LNCAP (cell line): ENCODE measurements at regions not wholly inside any gene's neighbourhood (a gene's known extent, or its start where the extent isn't known, plus 50 kb on each side); places are given as distances from the start of the nearest gene placed in this dataset.

ENCODE experiments used
- CTCF ChIP-seq: fragments of 450-650 bp; IDR thresholded peaks from 2 replicates; pipeline ENCODE4 v1.5.1; 2017; ENCODE audit warnings: mild to moderate bottlenecking

- no peak for TF ChIP-seq CTCF
These were observed 391.8 kb downstream of the FGF9 start for GRCh38 chr13:22062478-22063205.

GRCh38 chr13:22063416-22064124, 392.7 kb downstream of the FGF9 start:
- TF ChIP-seq CTCF = no peak

DNA sequence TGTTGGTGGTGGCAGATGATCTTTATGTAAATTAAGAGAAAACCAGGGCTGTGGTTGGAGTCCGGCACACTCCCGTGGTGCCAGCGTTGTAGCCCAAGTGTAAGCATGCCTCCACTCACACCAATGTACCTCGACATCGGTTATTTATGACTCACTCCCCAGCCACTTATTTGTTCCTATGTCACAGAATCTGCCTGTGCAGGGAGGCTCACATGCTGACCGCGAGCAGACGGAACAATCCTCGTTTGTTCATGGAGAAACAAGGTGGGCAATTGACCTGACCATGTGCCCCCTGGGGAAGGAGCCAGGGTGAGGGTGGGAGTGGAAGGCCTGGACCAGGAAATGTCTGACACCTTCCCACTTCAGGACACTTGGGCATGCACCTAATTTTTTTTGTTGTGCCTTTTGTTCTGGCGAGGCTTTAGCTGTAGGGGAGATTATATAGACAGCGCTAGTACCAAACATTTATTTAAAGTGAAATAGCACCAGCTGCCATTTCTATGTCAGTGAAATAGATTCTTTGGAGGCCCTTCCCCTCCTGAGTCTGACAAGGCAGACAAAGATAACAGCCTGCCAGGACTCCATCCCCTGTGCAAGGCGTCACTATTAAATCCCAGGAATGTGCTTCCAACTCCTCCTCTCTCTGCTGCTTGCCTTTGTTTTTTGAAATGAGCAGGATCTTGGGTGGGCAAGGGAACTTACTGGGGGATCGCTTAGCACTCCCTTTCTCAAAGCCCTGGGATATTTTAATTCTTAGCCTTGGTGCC, 394.2 kb downstream of the FGF9 start:
- no peak for TF ChIP-seq CTCF

DNA sequence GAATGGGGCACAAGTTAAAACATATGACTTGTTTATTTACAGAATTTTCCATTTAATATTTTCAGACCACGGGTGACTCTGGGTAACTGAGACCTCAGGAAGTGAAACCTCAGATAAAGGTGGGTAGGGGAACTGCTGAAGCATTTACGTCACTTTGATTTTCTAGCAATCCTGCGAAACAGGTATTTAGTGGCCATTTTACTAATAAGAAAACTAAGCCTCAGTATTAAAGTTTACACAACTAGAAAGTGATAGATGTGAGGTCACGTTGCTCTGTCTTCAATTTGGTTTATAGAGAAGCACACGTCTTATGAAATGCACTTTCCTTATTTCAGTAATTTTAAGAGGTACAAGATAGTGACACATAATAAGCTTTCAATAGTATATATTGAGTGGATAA, 402.8 kb downstream of the FGF9 start:
- TF ChIP-seq CTCF = no peak

DNA sequence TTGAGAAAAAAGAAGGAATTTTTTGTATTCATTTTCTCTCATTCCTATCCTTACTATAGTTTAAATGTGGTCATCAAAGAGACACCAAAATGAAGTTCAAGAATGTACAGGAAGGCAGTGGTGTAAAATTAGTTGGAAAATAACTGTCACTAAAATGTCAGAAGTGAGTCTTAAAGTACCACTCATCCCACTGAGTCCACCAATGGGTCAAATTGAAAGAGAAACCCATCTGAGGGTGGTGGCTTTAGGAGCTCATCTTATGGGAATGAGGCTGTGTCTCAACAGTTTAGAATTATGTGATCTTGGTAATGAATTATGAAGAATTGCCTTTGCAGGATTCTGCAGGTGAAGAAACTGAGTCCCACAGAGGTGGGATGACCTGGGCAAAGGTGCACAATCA, 403.5 kb downstream of the FGF9 start:
- no peak for TF ChIP-seq CTCF

GRCh38 chr13:22076658-22077057, 405.8 kb downstream of the FGF9 start:
- TF ChIP-seq CTCF = no peak

GRCh38 chr13:22077205-22077683, 406.4 kb downstream of the FGF9 start:
- TF ChIP-seq CTCF = no peak
